ENCODE measurements at regions not wholly inside any gene's neighbourhood (a gene's known extent, or its start where the extent isn't known, plus 50 kb on each side); places are given as distances from the start of the nearest gene placed in this dataset.

- no peak for TF ChIP-seq ZFX (IDR thresholded peaks at IDR 0.05)
- no peak for TF ChIP-seq CTCF (conservative IDR thresholded peaks at IDR 0.05)
- H3K27ac ChIP-seq = no peak overlapping the region
Observed at GRCh38 chr13:42453091-42453645, 120.8 kb upstream of the TNFSF11 start.

- TF ChIP-seq ZFX (IDR thresholded peaks at IDR 0.05) (no peak), CTCF (conservative IDR thresholded peaks at IDR 0.05) (no peak)
- H3K27ac ChIP-seq = no peak overlapping the region
Observed at GRCh38 chr13:42454749-42455148, 119.2 kb upstream of the TNFSF11 start.

- H3K27ac ChIP-seq = no peak overlapping the region
- no peak for TF ChIP-seq CTCF (conservative IDR thresholded peaks at IDR 0.05)
- TF ChIP-seq ZFX (IDR thresholded peaks at IDR 0.05) = no peak
Observed at GRCh38 chr13:42458193-42458592, 115.8 kb upstream of the TNFSF11 start.

- TF ChIP-seq ZFX (IDR thresholded peaks at IDR 0.05) = no peak
- no peak for TF ChIP-seq CTCF (conservative IDR thresholded peaks at IDR 0.05)
- H3K27ac ChIP-seq = no peak overlapping the region
Observed at GRCh38 chr13:42466123-42466522, 107.8 kb upstream of the TNFSF11 start.

- no peak for TF ChIP-seq ZFX (IDR thresholded peaks at IDR 0.05)
- no peak for TF ChIP-seq CTCF (conservative IDR thresholded peaks at IDR 0.05)
- no peak overlapping the region for H3K27ac ChIP-seq
Observed at GRCh38 chr13:42466609-42467008, 107.3 kb upstream of the TNFSF11 start.

GRCh38 chr13:42474954-42475353 is 99.0 kb upstream of the TNFSF11 start:
- H3K27ac ChIP-seq = no peak overlapping the region
- TF ChIP-seq CTCF (conservative IDR thresholded peaks at IDR 0.05) (no peak), ZFX (IDR thresholded peaks at IDR 0.05) (no peak)

- TF ChIP-seq ZFX (IDR thresholded peaks at IDR 0.05) (no peak), CTCF (conservative IDR thresholded peaks at IDR 0.05) (no peak)
- H3K27ac ChIP-seq = no peak overlapping the region
Observed at GRCh38 chr13:42477596-42478190, 96.3 kb upstream of the TNFSF11 start.
